Hepatocyte (in vitro differentiated cells): ENCODE measurements at regions not wholly inside any gene's neighbourhood (a gene's known extent, or its start where the extent isn't known, plus 50 kb on each side); places are given as distances from the start of the nearest gene placed in this dataset.

ENCODE experiments used
- DNase-seq: peaks from one replicate; pipeline ENCODE4 v3.0.0-alpha.2; 2016; ENCODE audit warnings: low spot score
- H2AFZ ChIP-seq: fragments of 200-600 bp; sonication (generic); 2 replicates; pipeline ENCODE4 v1.6.0; 2016; ENCODE audit warnings: antibody characterized with exemption, mild to moderate bottlenecking
- H3K27ac ChIP-seq: fragments of 200-600 bp; sonication (generic); 2 replicates; pipeline ENCODE4 v1.5.1; 2016; ENCODE audit warnings: mild to moderate bottlenecking
- H3K27me3 ChIP-seq: fragments of 200-600 bp; sonication (generic); 2 replicates; pipeline ENCODE4 v1.6.1; 2016
- H3K36me3 ChIP-seq: fragments of 200-600 bp; sonication (generic); replicated peaks from 2 replicates; pipeline ENCODE4 v1.5.1; 2016; ENCODE audit warnings: low read depth; ENCODE audit not compliant: insufficient read depth
- H3K4me1 ChIP-seq: fragments of 200-600 bp; sonication (generic); 2 replicates; pipeline ENCODE4 v1.5.1; 2016; ENCODE audit warnings: mild to moderate bottlenecking, moderate library complexity; ENCODE audit not compliant: insufficient read depth
- H3K4me2 ChIP-seq: fragments of 200-600 bp; sonication (generic); 2 replicates; pipeline ENCODE4 v1.6.0; 2016
- H3K4me3 ChIP-seq: fragments of 200-600 bp; sonication (generic); 2 replicates; pipeline ENCODE4 v1.5.1; 2016; ENCODE audit warnings: mild to moderate bottlenecking
- H3K79me2 ChIP-seq: fragments of 200-600 bp; sonication (generic); 2 replicates; pipeline ENCODE4 v1.6.0; 2017; ENCODE audit warnings: mild to moderate bottlenecking
- H3K9me2 ChIP-seq: fragments of 200-600 bp; sonication (generic); replicated peaks from 2 replicates; pipeline ENCODE4 v1.6.0; 2017; ENCODE audit warnings: mild to moderate bottlenecking; ENCODE audit not compliant: insufficient read depth
- H3K9me3 ChIP-seq: fragments of 200-600 bp; sonication (generic); 2 replicates; pipeline ENCODE4 v1.5.1; 2016; ENCODE audit warnings: low read depth, mild to moderate bottlenecking
- H4K20me1 ChIP-seq: fragments of 200-600 bp; sonication (generic); 2 replicates; pipeline ENCODE4 v1.6.0; 2016; ENCODE audit warnings: mild to moderate bottlenecking; ENCODE audit not compliant: insufficient read depth, poor library complexity, severe bottlenecking
- CTCF ChIP-seq: fragments of 200-600 bp; sonication (generic); IDR thresholded peaks from 2 replicates; pipeline ENCODE4 v1.5.1; 2016; ENCODE audit warnings: antibody characterized with exemption, mild to moderate bottlenecking; ENCODE audit not compliant: poor library complexity
- EZH2 ChIP-seq: fragments of 200-600 bp; sonication (generic); IDR thresholded peaks from 2 replicates; pipeline ENCODE4 v1.6.1; 2016; ENCODE audit warnings: antibody characterized with exemption, mild to moderate bottlenecking, borderline replicate concordance
- EZH2phosphoT487 ChIP-seq: fragments of 200-600 bp; sonication (generic); IDR thresholded peaks from one replicate; pipeline ENCODE4 v1.6.1; 2018; ENCODE audit warnings: antibody characterized with exemption, mild to moderate bottlenecking, low read depth, moderate library complexity; ENCODE audit not compliant: unreplicated experiment, severe bottlenecking
- WGBS: methylation state at CpG from one replicate; pipeline ENCODE4 v1.1.6; 2016; ENCODE audit warnings: low lambda C conversion rate; ENCODE audit errors: missing lambda C conversion rate; 5-methylcytosine and 5-hydroxymethylcytosine counted together

GRCh38 chr4:138697851-138698250 lies 317.7 kb upstream of the NOCT start:
- WGBS: 35% methylated on average over 1 of the region's 1 CpG
- H3K9me3 ChIP-seq: no peaks in the 10 kb centered on the region
- H3K9me2 ChIP-seq: no peaks in the 10 kb centered on the region
- no peaks in the 10 kb centered on the region for H4K20me1 ChIP-seq
- H3K27ac ChIP-seq: peak overlapping the region; percentile 17
- H3K4me1 ChIP-seq: peaks cover 6% of the 10 kb centered on the region
- DNase-seq: no peak
- peak overlapping the region; percentile 17 for H2AFZ ChIP-seq
- H3K4me3 ChIP-seq: no peak overlapping the region
- no peaks in the 10 kb centered on the region for H3K79me2 ChIP-seq
- no peaks in the 10 kb centered on the region for H3K27me3 ChIP-seq
- TF ChIP-seq CTCF (no peak), EZH2phosphoT487 (no peak), EZH2 (no peak)
- no peak overlapping the region for H3K4me2 ChIP-seq
- no peaks in the 10 kb centered on the region for H3K36me3 ChIP-seq

GRCh38 chr4:138696771-138697170 lies 318.8 kb upstream of the NOCT start:
- H3K4me1 ChIP-seq: peaks cover 6% of the 10 kb centered on the region
- no peak overlapping the region for H2AFZ ChIP-seq
- no peak overlapping the region for H3K4me3 ChIP-seq
- 69% methylated on average over 8 of the region's 8 CpGs for WGBS
- no peaks in the 10 kb centered on the region for H4K20me1 ChIP-seq
- no peak overlapping the region for H3K27ac ChIP-seq
- no peak for TF ChIP-seq EZH2
- TF ChIP-seq CTCF: no peak
- TF ChIP-seq EZH2phosphoT487: no peak
- DNase-seq: no peak
- H3K27me3 ChIP-seq: no peaks in the 10 kb centered on the region
- no peaks in the 10 kb centered on the region for H3K36me3 ChIP-seq
- H3K4me2 ChIP-seq: peak overlapping the region; percentile 6
- no peaks in the 10 kb centered on the region for H3K9me2 ChIP-seq
- H3K79me2 ChIP-seq: no peaks in the 10 kb centered on the region
- no peaks in the 10 kb centered on the region for H3K9me3 ChIP-seq

GRCh38 chr4:138696058-138696457 lies 319.5 kb upstream of the NOCT start:
- 72% methylated on average over 2 of the region's 2 CpGs for WGBS

More at GRCh38 chr4:138696058-138696457, 319.5 kb upstream of the NOCT start:
- no peak overlapping the region for H3K27ac ChIP-seq
- H3K27me3 ChIP-seq: no peaks in the 10 kb centered on the region
- no peak overlapping the region for H3K4me2 ChIP-seq
- no peaks in the 10 kb centered on the region for H4K20me1 ChIP-seq
- H3K36me3 ChIP-seq: no peaks in the 10 kb centered on the region
- H3K9me2 ChIP-seq: no peaks in the 10 kb centered on the region
- H3K9me3 ChIP-seq: no peaks in the 10 kb centered on the region
- no peak overlapping the region for H3K4me3 ChIP-seq
- no peaks in the 10 kb centered on the region for H3K79me2 ChIP-seq
- no peak for DNase-seq
- H3K4me1 ChIP-seq: peaks cover 6% of the 10 kb centered on the region
- TF ChIP-seq EZH2: no peak
- no peak for TF ChIP-seq EZH2phosphoT487
- no peak for TF ChIP-seq CTCF
- no peak overlapping the region for H2AFZ ChIP-seq
